SK-N-SH treated with all-trans-retinoic acid at 6 μM for 48 hours (cell line): ENCODE measurements at regions not wholly inside any gene's neighbourhood (a gene's known extent, or its start where the extent isn't known, plus 50 kb on each side); places are given as distances from the start of the nearest gene placed in this dataset.
"Not testable (repeated sequence)": the region's sequence is repeated elsewhere in the genome, so short reads cannot be mapped to it uniquely, and the experiment has no call there.

Experiments used
- ATAC-seq: fragments of 200-7000 bp; cut with Tn5 transposase; 3 replicates; pipeline ENCODE4 v1.9.1; 2020; ENCODE audit warnings: mild to moderate bottlenecking, moderate library complexity
- CREB5 ChIP-seq: fragments of 250-450 bp; sonication (Bioruptor Pico); IDR thresholded peaks from 2 replicates; pipeline ENCODE4 v1.5.1; 2020; ENCODE audit warnings: low read depth, mild to moderate bottlenecking, moderate library complexity
- CSDC2 ChIP-seq: fragments of 250-450 bp; sonication (Bioruptor Pico); IDR thresholded peaks from 2 replicates; pipeline ENCODE4 v1.5.0; 2020; ENCODE audit warnings: mild to moderate bottlenecking, moderate library complexity
- ESRRG ChIP-seq: fragments of 250-450 bp; sonication (Bioruptor Pico); IDR thresholded peaks from 2 replicates; pipeline ENCODE4 v1.6.1; 2021; ENCODE audit warnings: mild to moderate bottlenecking
- ISL1 ChIP-seq: fragments of 250-450 bp; sonication (Bioruptor Pico); IDR thresholded peaks from 2 replicates; pipeline ENCODE4 v2.1.2; 2022; ENCODE audit warnings: mild to moderate bottlenecking, moderate library complexity
- POU6F1 ChIP-seq: fragments of 250-450 bp; sonication (Bioruptor Pico); IDR thresholded peaks from 2 replicates; pipeline ENCODE4 v1.8.0; 2021; ENCODE audit warnings: low read depth, mild to moderate bottlenecking, moderate library complexity, borderline replicate concordance
- RARB ChIP-seq: fragments of 250-450 bp; sonication (Bioruptor Pico); IDR thresholded peaks from 2 replicates; pipeline ENCODE4 v1.8.0; 2021; ENCODE audit warnings: mild to moderate bottlenecking, moderate library complexity
- TCF4 ChIP-seq: fragments of 250-450 bp; sonication (Bioruptor Pico); IDR thresholded peaks from 2 replicates; pipeline ENCODE4 v1.8.0; 2021; ENCODE audit warnings: mild to moderate bottlenecking, moderate library complexity, borderline replicate concordance
- TOX ChIP-seq: fragments of 250-450 bp; sonication (Bioruptor Pico); IDR thresholded peaks from 2 replicates; pipeline ENCODE4 v1.8.0; 2021; ENCODE audit warnings: mild to moderate bottlenecking, moderate library complexity, borderline replicate concordance
- ZC3H10 ChIP-seq: fragments of 250-450 bp; sonication (Bioruptor Pico); IDR thresholded peaks from 2 replicates; pipeline ENCODE4 v1.5.1; 2021; ENCODE audit warnings: mild to moderate bottlenecking, moderate library complexity
- ZFP30 ChIP-seq: fragments of 450-650 bp; formaldehyde crosslinking; IDR thresholded peaks from 2 replicates; pipeline ENCODE4 v1.5.0; 2022; ENCODE audit warnings: mild to moderate bottlenecking, moderate library complexity
- ZNF565 ChIP-seq: fragments of 450-650 bp; formaldehyde crosslinking; conservative IDR thresholded peaks from 2 replicates; pipeline ENCODE4 v1.5.0; 2020; ENCODE audit warnings: low read depth, mild to moderate bottlenecking, moderate library complexity
- ZNF70 ChIP-seq: fragments of 450-650 bp; formaldehyde crosslinking; IDR thresholded peaks from 2 replicates; pipeline ENCODE4 v1.5.0; 2020; ENCODE audit warnings: mild to moderate bottlenecking, moderate library complexity
- ZNF8 ChIP-seq: fragments of 450-650 bp; formaldehyde crosslinking; IDR thresholded peaks from 2 replicates; pipeline ENCODE4 v1.5.0; 2020; ENCODE audit warnings: mild to moderate bottlenecking, moderate library complexity
- TF ChIP-seq, protein P1 (sequence below): fragments of 250-450 bp; sonication (Bioruptor Pico); IDR thresholded peaks from 2 replicates; pipeline ENCODE4 v1.8.0; 2020; ENCODE audit warnings: mild to moderate bottlenecking, moderate library complexity, borderline replicate concordance
- TF ChIP-seq, protein P2 (sequence below): fragments of 250-450 bp; sonication (Bioruptor Pico); IDR thresholded peaks from 2 replicates; pipeline ENCODE4 v1.5.1; 2021; ENCODE audit warnings: mild to moderate bottlenecking, moderate library complexity

- TF ChIP-seq ISL1 (CRISPR knock-in tag) = no peak
- no peak; the same call in 2 of the 3 replicates for ATAC-seq
Measured at GRCh38 chr6:170223718-170224693, 66.9 kb downstream of the DLL1 start.

GRCh38 chr6:170222498-170223471 lies 68.1 kb downstream of the DLL1 start:
- no peak for ATAC-seq
- TF ChIP-seq RARB (CRISPR knock-in tag) = no peak

DNA sequence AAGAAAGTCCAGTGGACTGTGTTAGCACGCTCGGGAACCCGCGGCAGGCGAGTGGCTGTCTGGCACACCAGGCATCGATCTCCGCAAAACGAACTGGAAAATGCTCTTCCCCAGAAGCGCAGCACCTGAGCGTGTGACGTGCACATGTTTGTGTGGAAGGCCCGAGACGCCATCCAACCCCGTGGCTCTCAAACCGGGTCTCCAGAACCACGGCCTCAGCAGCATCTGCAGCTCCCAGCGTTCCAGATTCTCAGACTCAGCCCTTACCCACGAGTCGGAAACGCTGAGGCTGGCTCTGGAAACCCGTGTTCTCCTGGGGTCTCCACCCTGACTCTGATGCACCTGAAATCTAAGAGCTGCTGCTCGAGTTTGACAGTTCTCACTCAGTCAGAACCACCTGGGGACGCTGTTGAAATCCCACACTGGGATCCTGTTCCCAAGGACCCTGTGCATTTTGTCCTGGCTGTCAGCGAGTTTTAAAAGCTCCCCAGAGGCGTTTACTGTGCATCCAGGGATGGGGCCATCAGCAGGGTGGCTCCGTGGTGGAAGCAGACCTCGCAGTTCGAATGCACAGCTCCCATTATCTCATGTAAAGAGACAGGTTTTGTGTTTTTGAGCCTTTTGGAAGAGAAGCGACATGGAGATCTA lies 69.0 kb downstream of the DLL1 start:
- no peak for TF ChIP-seq POU6F1 (CRISPR knock-in tag)
- no peak for TF ChIP-seq TCF4 (CRISPR knock-in tag)
- TF ChIP-seq CREB5 (CRISPR knock-in tag) = no peak
- TF ChIP-seq ESRRG = no peak
- no peak for TF ChIP-seq ISL1 (CRISPR knock-in tag)
- TF ChIP-seq RARB (CRISPR knock-in tag) = no peak
- TF ChIP-seq, protein P1, sequence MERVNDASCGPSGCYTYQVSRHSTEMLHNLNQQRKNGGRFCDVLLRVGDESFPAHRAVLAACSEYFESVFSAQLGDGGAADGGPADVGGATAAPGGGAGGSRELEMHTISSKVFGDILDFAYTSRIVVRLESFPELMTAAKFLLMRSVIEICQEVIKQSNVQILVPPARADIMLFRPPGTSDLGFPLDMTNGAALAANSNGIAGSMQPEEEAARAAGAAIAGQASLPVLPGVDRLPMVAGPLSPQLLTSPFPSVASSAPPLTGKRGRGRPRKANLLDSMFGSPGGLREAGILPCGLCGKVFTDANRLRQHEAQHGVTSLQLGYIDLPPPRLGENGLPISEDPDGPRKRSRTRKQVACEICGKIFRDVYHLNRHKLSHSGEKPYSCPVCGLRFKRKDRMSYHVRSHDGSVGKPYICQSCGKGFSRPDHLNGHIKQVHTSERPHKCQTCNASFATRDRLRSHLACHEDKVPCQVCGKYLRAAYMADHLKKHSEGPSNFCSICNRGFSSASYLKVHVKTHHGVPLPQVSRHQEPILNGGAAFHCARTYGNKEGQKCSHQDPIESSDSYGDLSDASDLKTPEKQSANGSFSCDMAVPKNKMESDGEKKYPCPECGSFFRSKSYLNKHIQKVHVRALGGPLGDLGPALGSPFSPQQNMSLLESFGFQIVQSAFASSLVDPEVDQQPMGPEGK (CRISPR knock-in tag) = no peak
- no peak for TF ChIP-seq ZC3H10 (CRISPR knock-in tag)
- TF ChIP-seq ZFP30 (CRISPR knock-in tag) = no peak
- TF ChIP-seq, protein P2, sequence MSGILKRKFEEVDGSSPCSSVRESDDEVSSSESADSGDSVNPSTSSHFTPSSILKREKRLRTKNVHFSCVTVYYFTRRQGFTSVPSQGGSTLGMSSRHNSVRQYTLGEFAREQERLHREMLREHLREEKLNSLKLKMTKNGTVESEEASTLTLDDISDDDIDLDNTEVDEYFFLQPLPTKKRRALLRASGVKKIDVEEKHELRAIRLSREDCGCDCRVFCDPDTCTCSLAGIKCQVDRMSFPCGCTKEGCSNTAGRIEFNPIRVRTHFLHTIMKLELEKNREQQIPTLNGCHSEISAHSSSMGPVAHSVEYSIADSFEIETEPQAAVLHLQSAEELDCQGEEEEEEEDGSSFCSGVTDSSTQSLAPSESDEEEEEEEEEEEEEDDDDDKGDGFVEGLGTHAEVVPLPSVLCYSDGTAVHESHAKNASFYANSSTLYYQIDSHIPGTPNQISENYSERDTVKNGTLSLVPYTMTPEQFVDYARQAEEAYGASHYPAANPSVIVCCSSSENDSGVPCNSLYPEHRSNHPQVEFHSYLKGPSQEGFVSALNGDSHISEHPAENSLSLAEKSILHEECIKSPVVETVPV (CRISPR knock-in tag) = no peak

DNA sequence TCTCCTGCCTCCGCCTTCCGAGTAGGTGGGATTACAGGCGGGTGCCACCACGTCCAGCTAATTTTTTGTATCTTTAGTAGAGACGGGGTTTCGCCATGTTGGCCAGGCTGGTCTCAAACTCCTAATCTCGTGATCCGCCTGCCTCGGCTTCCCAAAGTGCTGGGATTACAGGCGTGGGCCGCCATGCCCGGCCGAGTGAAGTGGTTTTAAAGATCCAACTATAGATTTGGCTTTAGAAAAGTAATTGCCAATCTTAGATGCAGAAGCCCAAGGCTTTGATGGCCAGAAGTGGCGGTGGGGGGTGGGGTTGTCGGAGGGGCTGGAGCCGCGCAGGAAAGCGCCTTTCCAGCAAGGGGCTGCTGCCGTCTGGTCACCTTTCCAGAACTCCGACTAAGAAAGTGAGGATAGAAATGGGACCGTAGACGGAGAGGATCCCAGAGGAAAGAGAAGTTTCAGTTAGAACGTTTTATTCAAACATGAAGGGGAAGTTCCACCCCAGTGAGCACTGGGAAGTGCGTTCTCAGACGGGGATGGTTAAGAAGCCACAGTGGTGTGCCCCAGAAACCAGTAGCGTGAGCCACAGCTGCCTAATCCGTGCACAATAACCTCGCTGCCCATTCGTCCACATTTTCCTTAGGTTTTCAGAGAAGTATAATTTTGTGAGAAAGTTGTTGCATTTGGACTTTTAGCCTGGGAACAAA lies 69.7 kb downstream of the DLL1 start:
- TF ChIP-seq POU6F1 (CRISPR knock-in tag) = no peak
- no peak for TF ChIP-seq ZNF565 (CRISPR knock-in tag)
- TF ChIP-seq ZNF70 (CRISPR knock-in tag) = no peak
- TF ChIP-seq TCF4 (CRISPR knock-in tag) = no peak
- no peak for TF ChIP-seq RARB (CRISPR knock-in tag)
- TF ChIP-seq ISL1 (CRISPR knock-in tag) = no peak
- TF ChIP-seq TOX (CRISPR knock-in tag) = no peak
- no peak for TF ChIP-seq ZNF8
- TF ChIP-seq CSDC2 (CRISPR knock-in tag) = no peak
- TF ChIP-seq ZFP30 (CRISPR knock-in tag) = no peak
- no peak for ATAC-seq

More for the DNA sequence above, 69.0 kb downstream of the DLL1 start:
- no peak for ATAC-seq

DNA sequence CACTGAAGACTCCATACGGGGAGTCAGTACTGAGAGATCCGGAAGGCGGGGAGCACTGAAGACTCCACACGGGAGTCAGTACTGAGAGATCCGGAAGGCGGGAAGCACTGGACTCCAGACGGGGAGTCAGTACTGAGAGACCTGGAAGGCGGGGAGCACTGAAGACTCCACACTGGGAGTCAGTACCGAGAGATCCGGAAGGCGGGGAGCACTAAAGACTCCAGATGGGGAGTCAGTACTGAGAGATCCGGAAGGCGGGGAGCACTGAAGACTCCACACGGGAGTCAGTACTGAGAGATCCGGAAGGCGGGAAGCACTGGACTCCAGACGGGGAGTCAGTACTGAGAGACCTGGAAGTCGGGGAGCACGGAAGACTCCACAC lies 77.2 kb downstream of the DLL1 start:
- not testable (repeated sequence) for ATAC-seq
